DOHH2 (cell line): ENCODE measurements at regions not wholly inside any gene's neighbourhood (a gene's known extent, or its start where the extent isn't known, plus 50 kb on each side); places are given as distances from the start of the nearest gene placed in this dataset.

Source experiments
- H3F3A ChIP-seq: fragments of 200-600 bp; sonication (generic), shearing (Covaris generic); 2 replicates; pipeline ENCODE4 v1.6.0; 2016; ENCODE audit warnings: antibody characterized with exemption, mild to moderate bottlenecking; ENCODE audit not compliant: control insufficient read depth, insufficient read depth
- H3K27ac ChIP-seq: fragments of 200-600 bp; sonication (generic); 2 replicates; pipeline ENCODE4 v1.5.1; 2014; ENCODE audit warnings: low read depth, mild to moderate bottlenecking, low read length, moderate library complexity
- H3K27me3 ChIP-seq: fragments of 200-600 bp; sonication (generic); 2 replicates; pipeline ENCODE4 v1.6.1; 2014; ENCODE audit warnings: mild to moderate bottlenecking, low read length, mixed read lengths; ENCODE audit not compliant: control insufficient read depth
- H3K36me3 ChIP-seq: fragments of 200-600 bp; sonication (generic); 2 replicates; pipeline ENCODE4 v1.6.1; 2014; ENCODE audit warnings: mild to moderate bottlenecking, low read length, moderate library complexity, mixed read lengths; ENCODE audit not compliant: control insufficient read depth
- H3K4me1 ChIP-seq: fragments of 200-600 bp; sonication (generic); 2 replicates; pipeline ENCODE4 v1.6.1; 2014; ENCODE audit warnings: mild to moderate bottlenecking, low read length, mixed read lengths; ENCODE audit not compliant: control insufficient read depth
- H3K4me2 ChIP-seq: fragments of 200-600 bp; sonication (generic); 2 replicates; pipeline ENCODE4 v1.6.0; 2014; ENCODE audit warnings: mild to moderate bottlenecking, low read length, moderate library complexity
- H3K4me3 ChIP-seq: fragments of 200-600 bp; sonication (generic); 2 replicates; pipeline ENCODE4 v1.5.1; 2014; ENCODE audit warnings: mild to moderate bottlenecking, low read length, mixed read lengths
- H3K79me2 ChIP-seq: fragments of 200-600 bp; sonication (generic); 2 replicates; pipeline ENCODE4 v1.6.1; 2014; ENCODE audit warnings: mild to moderate bottlenecking, low read length, mixed read lengths; ENCODE audit not compliant: control insufficient read depth
- H3K9me2 ChIP-seq: fragments of 200-600 bp; sonication (generic); replicated peaks from 2 replicates; pipeline ENCODE4 v1.6.1; 2014; ENCODE audit warnings: mild to moderate bottlenecking, low read length, mixed read lengths; ENCODE audit not compliant: control insufficient read depth
- H3K9me3 ChIP-seq: fragments of 200-600 bp; sonication (generic); 2 replicates; pipeline ENCODE4 v1.6.1; 2014; ENCODE audit warnings: antibody characterized with exemption, low read length, mixed read lengths; ENCODE audit not compliant: control insufficient read depth, insufficient read depth
- H4K20me1 ChIP-seq: fragments of 200-600 bp; sonication (generic); 2 replicates; pipeline ENCODE4 v1.6.0; 2014; ENCODE audit warnings: low read depth, mild to moderate bottlenecking, antibody characterized with exemption, low read length, moderate library complexity; ENCODE audit not compliant: control insufficient read depth, insufficient read depth
- EZH2phosphoT487 ChIP-seq: fragments of 200-600 bp; sonication (generic); IDR thresholded peaks from 2 replicates; pipeline ENCODE4 v1.6.1; 2017; ENCODE audit warnings: borderline replicate concordance, mild to moderate bottlenecking, antibody characterized with exemption, low read length, moderate library complexity, mixed read lengths
- TF ChIP-seq, protein P1 (sequence below): fragments of 200-600 bp; sonication (generic); IDR thresholded peaks from one replicate; pipeline ENCODE4 v1.5.1; 2014; ENCODE audit warnings: antibody characterized with exemption, mild to moderate bottlenecking, low read depth, low read length; ENCODE audit not compliant: poor library complexity, severe bottlenecking

DNA sequence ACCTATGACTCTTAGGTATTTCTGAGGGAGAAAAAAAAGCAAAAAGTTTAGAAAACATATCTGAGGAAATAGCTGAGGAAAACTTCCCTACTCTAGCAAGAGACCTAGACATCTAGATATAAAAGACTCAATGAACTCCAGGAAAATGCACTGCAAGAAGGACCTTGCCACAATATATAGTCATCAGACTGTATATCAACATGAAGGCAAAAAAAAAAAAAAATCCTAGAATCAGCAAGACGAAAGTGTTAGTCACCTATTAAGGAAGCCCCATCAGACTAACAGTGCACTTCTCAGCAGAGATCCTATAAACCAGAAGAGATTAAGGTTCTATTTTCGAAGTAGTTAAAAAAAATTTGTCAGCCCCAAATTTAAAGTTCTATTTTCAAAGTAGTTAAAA, 166.2 kb downstream of the TMEM38B start:
- no peaks in the 10 kb centered on the region for H3K9me2 ChIP-seq
- H3K4me2 ChIP-seq, result no peak overlapping the region
- H3K27me3 ChIP-seq, result no peaks in the 10 kb centered on the region
- H4K20me1 ChIP-seq, result no peaks in the 10 kb centered on the region
- no peaks in the 10 kb centered on the region for H3K4me1 ChIP-seq
- no peaks in the 10 kb centered on the region for H3K79me2 ChIP-seq
- no peaks in the 10 kb centered on the region for H3K9me3 ChIP-seq
- no peak overlapping the region for H3K27ac ChIP-seq
- H3F3A ChIP-seq, result no peaks in the 10 kb centered on the region
- H3K36me3 ChIP-seq, result no peaks in the 10 kb centered on the region
- no peak for TF ChIP-seq EZH2phosphoT487
- H3K4me3 ChIP-seq, result no peak overlapping the region

DNA sequence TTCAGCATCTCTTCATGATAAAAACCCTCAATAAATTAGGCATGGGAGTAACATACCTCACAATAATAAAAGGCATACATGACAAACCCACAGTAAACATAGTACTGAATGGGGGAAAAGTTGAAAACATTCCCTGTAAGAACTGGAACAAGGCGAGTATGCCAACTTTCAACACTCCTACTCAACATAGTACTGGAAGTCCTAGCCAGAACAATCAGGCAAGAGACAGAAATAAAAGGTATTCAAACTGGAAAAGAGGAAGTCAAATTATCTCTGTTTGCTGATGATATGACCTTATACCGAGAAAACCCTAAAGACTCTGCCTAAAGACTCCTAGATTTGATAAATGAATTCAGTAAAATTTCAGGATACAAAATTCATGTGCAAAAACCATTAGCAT, 167.6 kb downstream of the TMEM38B start:
- H3K4me2 ChIP-seq, result no peak overlapping the region
- no peaks in the 10 kb centered on the region for H3K36me3 ChIP-seq
- no peaks in the 10 kb centered on the region for H3K79me2 ChIP-seq
- H3F3A ChIP-seq, result no peaks in the 10 kb centered on the region
- no peaks in the 10 kb centered on the region; the same call in 1 of the 2 replicates for H3K27me3 ChIP-seq
- no peaks in the 10 kb centered on the region for H3K9me2 ChIP-seq
- H3K4me1 ChIP-seq, result no peaks in the 10 kb centered on the region
- H4K20me1 ChIP-seq, result no peaks in the 10 kb centered on the region
- H3K9me3 ChIP-seq, result no peaks in the 10 kb centered on the region
- TF ChIP-seq, protein P1, sequence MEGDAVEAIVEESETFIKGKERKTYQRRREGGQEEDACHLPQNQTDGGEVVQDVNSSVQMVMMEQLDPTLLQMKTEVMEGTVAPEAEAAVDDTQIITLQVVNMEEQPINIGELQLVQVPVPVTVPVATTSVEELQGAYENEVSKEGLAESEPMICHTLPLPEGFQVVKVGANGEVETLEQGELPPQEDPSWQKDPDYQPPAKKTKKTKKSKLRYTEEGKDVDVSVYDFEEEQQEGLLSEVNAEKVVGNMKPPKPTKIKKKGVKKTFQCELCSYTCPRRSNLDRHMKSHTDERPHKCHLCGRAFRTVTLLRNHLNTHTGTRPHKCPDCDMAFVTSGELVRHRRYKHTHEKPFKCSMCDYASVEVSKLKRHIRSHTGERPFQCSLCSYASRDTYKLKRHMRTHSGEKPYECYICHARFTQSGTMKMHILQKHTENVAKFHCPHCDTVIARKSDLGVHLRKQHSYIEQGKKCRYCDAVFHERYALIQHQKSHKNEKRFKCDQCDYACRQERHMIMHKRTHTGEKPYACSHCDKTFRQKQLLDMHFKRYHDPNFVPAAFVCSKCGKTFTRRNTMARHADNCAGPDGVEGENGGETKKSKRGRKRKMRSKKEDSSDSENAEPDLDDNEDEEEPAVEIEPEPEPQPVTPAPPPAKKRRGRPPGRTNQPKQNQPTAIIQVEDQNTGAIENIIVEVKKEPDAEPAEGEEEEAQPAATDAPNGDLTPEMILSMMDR, result no peak
- TF ChIP-seq EZH2phosphoT487, result no peak
- H3K4me3 ChIP-seq, result no peak overlapping the region
- no peak overlapping the region for H3K27ac ChIP-seq

DNA sequence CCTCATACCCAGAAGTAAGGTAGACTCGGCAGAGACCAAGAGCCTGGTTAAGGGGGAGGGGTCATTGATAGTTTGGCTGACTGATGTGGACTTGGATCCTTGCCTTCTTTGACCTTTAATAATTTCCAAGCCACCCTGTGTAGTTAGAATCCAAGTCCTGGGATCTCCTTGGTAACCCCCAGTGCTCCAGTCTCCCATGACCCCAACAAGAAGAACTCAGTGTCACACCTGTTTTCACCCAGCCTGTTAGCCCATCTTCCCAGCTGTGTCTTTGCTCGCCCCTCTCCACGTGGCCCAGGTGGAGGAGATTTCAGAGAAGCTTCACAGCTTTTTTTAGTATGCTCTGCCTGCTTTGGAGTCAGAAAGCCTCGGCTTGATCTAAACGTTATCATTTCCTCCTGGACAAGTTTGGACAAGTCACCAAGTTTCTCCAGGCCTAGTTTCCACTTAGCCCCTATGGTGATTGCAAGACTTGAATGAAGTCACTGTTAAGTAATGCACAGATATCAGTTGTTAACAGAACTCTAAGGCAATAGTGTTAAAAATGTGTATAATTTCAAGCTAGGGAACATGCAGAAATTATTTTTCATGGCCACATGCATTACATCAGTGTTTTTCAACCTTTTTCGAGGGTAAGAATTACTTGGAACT, 170.0 kb downstream of the TMEM38B start:
- Histone ChIP-seq H4K20me1 (no peaks in the 10 kb centered on the region), H3F3A (no peaks in the 10 kb centered on the region), H3K36me3 (no peaks in the 10 kb centered on the region), H3K9me3 (no peaks in the 10 kb centered on the region), H3K4me1 (no peaks in the 10 kb centered on the region), H3K4me3 (no peak overlapping the region), H3K79me2 (no peaks in the 10 kb centered on the region), H3K4me2 (no peak overlapping the region), H3K27ac (no peak overlapping the region), H3K27me3 (peaks cover 2% of the 10 kb centered on the region; the same call in 1 of the 2 replicates), H3K9me2 (no peaks in the 10 kb centered on the region)
- TF ChIP-seq, protein P1, result no peak
- TF ChIP-seq EZH2phosphoT487, result no peak

DNA sequence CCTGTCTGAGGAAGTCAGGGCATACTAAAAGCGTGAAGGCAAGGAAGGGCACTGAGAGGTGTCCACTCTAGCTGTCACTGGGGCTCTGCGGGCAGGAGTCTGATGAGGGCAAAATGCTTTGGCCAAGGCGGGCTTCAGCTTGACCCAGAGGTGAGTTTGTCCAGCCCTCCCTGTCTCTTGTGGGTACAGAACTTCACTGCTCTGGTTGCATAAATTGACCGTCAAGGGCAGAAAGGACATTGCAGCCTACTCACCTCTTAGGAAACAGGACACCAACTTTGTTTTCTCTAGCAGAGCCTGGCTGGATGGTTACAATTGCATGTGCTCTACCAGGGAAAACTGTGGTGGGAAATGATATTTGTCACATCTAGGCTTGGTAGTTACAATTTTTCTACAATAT, 170.9 kb downstream of the TMEM38B start:
- TF ChIP-seq EZH2phosphoT487, result no peak
- TF ChIP-seq, protein P1, result no peak
- Histone ChIP-seq H3K4me3 (no peak overlapping the region), H3K27me3 (peaks cover 4% of the 10 kb centered on the region; the same call in 1 of the 2 replicates), H3K79me2 (no peaks in the 10 kb centered on the region), H4K20me1 (no peaks in the 10 kb centered on the region), H3K4me2 (no peak overlapping the region), H3K4me1 (no peaks in the 10 kb centered on the region), H3K36me3 (no peaks in the 10 kb centered on the region), H3K9me3 (no peaks in the 10 kb centered on the region), H3K27ac (no peak overlapping the region), H3K9me2 (no peaks in the 10 kb centered on the region), H3F3A (no peaks in the 10 kb centered on the region)
